Fibroblast of lung (primary cell): ENCODE measurements at regions not wholly inside any gene's neighbourhood (a gene's known extent, or its start where the extent isn't known, plus 50 kb on each side); places are given as distances from the start of the nearest gene placed in this dataset.
"Not testable (repeated sequence)": the region's sequence is repeated elsewhere in the genome, so short reads cannot be mapped to it uniquely, and the experiment has no call there.

Experiments used
- DNase-seq, 2 donors: peaks; one replicate each; pipeline versions ENCODE4 v3.0.0 to v3.0.0-alpha.2; 2010; ENCODE audit warnings: low read depth in 2 of 2
- H2AFZ ChIP-seq: 2 replicates; pipeline ENCODE4 v1.5.1; 2012; ENCODE audit warnings: low read length, control low read depth, inconsistent platforms
- H3K27ac ChIP-seq: 2 replicates; pipeline ENCODE4 v1.5.1; 2011; ENCODE audit warnings: low read length, control low read depth; ENCODE audit not compliant: insufficient read depth
- H3K27me3 ChIP-seq: 2 replicates; pipeline ENCODE4 v1.5.1; 2011; ENCODE audit warnings: mild to moderate bottlenecking, low read length; ENCODE audit not compliant: control insufficient read depth, insufficient read depth
- H3K36me3 ChIP-seq: 2 replicates; pipeline ENCODE4 v1.5.1; 2011; ENCODE audit warnings: low read length; ENCODE audit not compliant: control insufficient read depth, insufficient read depth
- H3K4me1 ChIP-seq: 2 replicates; pipeline ENCODE4 v1.5.1; 2011; ENCODE audit warnings: low read length; ENCODE audit not compliant: control insufficient read depth, insufficient read depth; ENCODE audit errors: extremely low read depth
- H3K4me2 ChIP-seq: 2 replicates; pipeline ENCODE4 v1.5.1; 2011; ENCODE audit warnings: low read length, control low read depth; ENCODE audit not compliant: insufficient read depth; ENCODE audit errors: extremely low read depth
- H3K4me3 ChIP-seq, 4 experiments: fragments of 200-600 bp in 1 of 4; sonication (generic) in 1 of 4; replicated peaks in 1 of 4; 2 replicates each; pipeline ENCODE4 v1.5.1; 2011 to 2016; ENCODE audit warnings: low read length in 4 of 4, low read depth in 3 of 4, mild to moderate bottlenecking in 3 of 4, control low read depth in 2 of 4, inconsistent platforms in 1 of 4, mixed read lengths in 1 of 4; ENCODE audit not compliant: insufficient read depth in 1 of 4; ENCODE audit errors: control extremely low read depth in 1 of 4
- H3K79me2 ChIP-seq: 2 replicates; pipeline ENCODE4 v1.5.1; 2012; ENCODE audit warnings: mild to moderate bottlenecking, low read length, inconsistent platforms; ENCODE audit not compliant: control insufficient read depth, insufficient read depth
- H3K9ac ChIP-seq: 2 replicates; pipeline ENCODE4 v1.5.1; 2011; ENCODE audit warnings: mild to moderate bottlenecking, low read length, control low read depth; ENCODE audit not compliant: insufficient read depth
- H3K9me3 ChIP-seq: 2 replicates; pipeline ENCODE4 v1.5.1; 2012; ENCODE audit warnings: low read depth, low read length; ENCODE audit not compliant: control insufficient read depth, insufficient read depth
- H4K20me1 ChIP-seq: 2 replicates; pipeline ENCODE4 v1.5.1; 2011; ENCODE audit warnings: low read length; ENCODE audit not compliant: control insufficient read depth, insufficient read depth; ENCODE audit errors: extremely low read depth
- CTCF ChIP-seq, 2 donors: IDR thresholded peaks in 1 of 2; conservative IDR thresholded peaks in 1 of 2; 1 replicate in 1 of 2; 2 replicates in 1 of 2; pipeline ENCODE4 v1.5.1; 2011 to 2012; ENCODE audit warnings: low read length in 2 of 2, control low read depth in 1 of 2, inconsistent platforms in 1 of 2, low read depth in 1 of 2, mild to moderate bottlenecking in 1 of 2
- EZH2 ChIP-seq: IDR thresholded peaks from 2 replicates; pipeline ENCODE4 v1.5.1; 2012; ENCODE audit warnings: low read length, control low read depth, mild to moderate bottlenecking; ENCODE audit errors: missing control alignments

DNA sequence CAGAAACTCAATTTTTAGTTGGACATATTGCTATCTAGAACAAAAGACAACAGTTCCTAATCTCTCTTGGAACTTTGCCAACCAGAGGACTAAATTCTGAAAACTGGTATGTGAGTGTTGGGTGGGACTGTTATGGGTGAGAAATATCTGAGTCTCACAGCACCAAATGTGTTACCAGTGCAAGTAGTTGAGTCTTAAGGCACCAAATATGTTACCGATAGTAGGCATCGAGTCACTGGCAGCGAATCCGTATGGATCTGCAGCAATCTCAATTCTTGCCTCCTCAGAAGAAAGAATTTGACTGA lies 575.2 kb downstream of the DACH1 start:
- DNase-seq = no peak
- Histone ChIP-seq H3K36me3 (no peaks in the 10 kb centered on the region), H4K20me1 (no peaks in the 10 kb centered on the region), H3K9me3 (no peaks in the 10 kb centered on the region), H3K27me3 (no peaks in the 10 kb centered on the region), H3K9ac (no peak overlapping the region), H3K4me2 (no peak overlapping the region), H3K4me1 (no peaks in the 10 kb centered on the region), H2AFZ (no peak overlapping the region), H3K4me3 (no peak overlapping the region), H3K27ac (no peak overlapping the region), H3K79me2 (no peaks in the 10 kb centered on the region)
- TF ChIP-seq EZH2 = no peak
- TF ChIP-seq CTCF (conservative IDR thresholded peaks at IDR 0.05 in 1 of 2, IDR thresholded peaks at IDR 0.05 in 1 of 2; ENCODE audit: low read depth in 1 of 2, low read length in 2 of 2) = no peak

DNA sequence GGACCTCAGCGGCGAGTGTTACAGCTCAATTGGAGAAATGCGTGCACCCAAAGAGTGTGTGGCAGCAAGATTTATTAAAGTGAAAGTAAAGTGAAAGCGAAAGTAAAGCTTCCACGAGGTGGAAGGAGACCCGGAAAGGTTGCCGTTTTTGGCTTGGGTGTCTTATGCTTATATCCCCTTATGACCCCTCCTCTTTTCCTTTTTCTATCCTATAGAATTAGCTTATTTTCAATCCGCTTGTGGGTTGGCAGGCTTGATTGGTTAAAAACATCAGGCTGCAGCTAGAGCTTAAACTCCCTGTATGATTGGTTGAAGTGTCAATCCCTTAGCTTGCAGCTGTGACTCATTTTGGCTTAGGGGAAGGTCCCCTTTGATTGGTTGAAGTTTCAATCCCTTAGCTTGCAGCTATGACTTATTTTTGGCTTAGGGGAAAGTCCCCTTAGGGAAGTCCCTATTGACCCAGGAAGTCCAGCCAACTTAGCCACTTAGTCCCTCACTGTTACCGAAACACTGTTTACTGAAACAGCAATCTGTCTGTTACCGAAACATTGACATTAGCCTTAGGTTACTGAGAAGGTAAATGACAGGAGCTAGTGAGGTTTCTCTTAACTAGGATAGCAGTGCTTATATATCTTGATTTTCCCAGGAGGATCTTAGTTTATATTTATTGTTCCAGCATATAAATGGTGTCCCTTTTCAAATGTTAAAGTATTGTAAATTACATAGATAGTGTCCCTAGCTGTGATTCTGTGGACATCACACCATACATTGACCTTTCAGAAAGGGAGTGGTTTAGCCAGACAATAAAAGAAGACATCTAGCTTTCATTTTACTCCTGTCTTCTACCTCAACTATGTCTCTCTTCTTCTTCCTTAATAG lies 575.8 kb downstream of the DACH1 start:
- DNase-seq = peak; percentile 2 to 11
- H4K20me1 ChIP-seq = no peaks in the 10 kb centered on the region
- TF ChIP-seq CTCF (conservative IDR thresholded peaks at IDR 0.05 in 1 of 2, IDR thresholded peaks at IDR 0.05 in 1 of 2; ENCODE audit: low read depth in 1 of 2, low read length in 2 of 2) = no peak
- TF ChIP-seq EZH2 = no peak
- peak overlapping the region; percentile 4 for H3K4me2 ChIP-seq
- H3K79me2 ChIP-seq = no peaks in the 10 kb centered on the region
- no peaks in the 10 kb centered on the region for H3K36me3 ChIP-seq
- no peak overlapping the region for H3K9ac ChIP-seq
- no peaks in the 10 kb centered on the region for H3K4me1 ChIP-seq
- no peaks in the 10 kb centered on the region for H3K27me3 ChIP-seq
- H3K27ac ChIP-seq = no peak overlapping the region
- peak overlapping the region; percentile 23 for H2AFZ ChIP-seq
- no peaks in the 10 kb centered on the region for H3K9me3 ChIP-seq
- peak overlapping the region in 3 of 4 experiments; percentile 33 to 49 (median 44) for H3K4me3 ChIP-seq

- not testable (repeated sequence) for H3K27ac ChIP-seq, H3K27me3 ChIP-seq, H2AFZ ChIP-seq, H3K9ac ChIP-seq, DNase-seq, H3K4me3 ChIP-seq, H3K9me3 ChIP-seq, H3K4me1 ChIP-seq, H3K79me2 ChIP-seq, H3K36me3 ChIP-seq, H4K20me1 ChIP-seq, H3K4me2 ChIP-seq
These were observed 577.0 kb downstream of the DACH1 start for GRCh38 chr13:71289980-71290379.
